Smooth muscle cell (in vitro differentiated cells): ENCODE measurements at regions not wholly inside any gene's neighbourhood (a gene's known extent, or its start where the extent isn't known, plus 50 kb on each side); places are given as distances from the start of the nearest gene placed in this dataset.

Experiments
- DNase-seq: peaks from one replicate; lab custom pipeline; 2025; ENCODE audit not compliant: unreplicated experiment; lab: John Stamatoyannopoulos, UW
- H2AFZ ChIP-seq: fragments of 200-600 bp; sonication (generic); 2 replicates; pipeline ENCODE4 v1.6.0; 2016; ENCODE audit warnings: antibody characterized with exemption, low read depth, mild to moderate bottlenecking
- H3F3A ChIP-seq: fragments of 200-600 bp; sonication (generic); 2 replicates; pipeline ENCODE4 v1.6.0; 2017; ENCODE audit warnings: antibody characterized with exemption, low read depth
- H3K27ac ChIP-seq: fragments of 200-600 bp; sonication (generic); 2 replicates; pipeline ENCODE4 v1.5.1; 2016; ENCODE audit warnings: low read depth, mild to moderate bottlenecking
- H3K27me3 ChIP-seq: fragments of 200-600 bp; sonication (generic); 2 replicates; pipeline ENCODE4 v1.6.1; 2016; ENCODE audit warnings: low read depth, mild to moderate bottlenecking
- H3K36me3 ChIP-seq: fragments of 200-600 bp; sonication (generic); 2 replicates; pipeline ENCODE4 v1.5.1; 2016; ENCODE audit warnings: low read depth
- H3K4me1 ChIP-seq: fragments of 200-600 bp; sonication (generic); 2 replicates; pipeline ENCODE4 v1.5.1; 2016; ENCODE audit warnings: low read depth
- H3K4me2 ChIP-seq: fragments of 200-600 bp; sonication (generic); 2 replicates; pipeline ENCODE4 v1.6.0; 2016; ENCODE audit warnings: mild to moderate bottlenecking
- H3K4me3 ChIP-seq: fragments of 200-600 bp; sonication (generic); 2 replicates; pipeline ENCODE4 v1.5.1; 2016; ENCODE audit warnings: mild to moderate bottlenecking
- H3K79me2 ChIP-seq: fragments of 200-600 bp; sonication (generic); 2 replicates; pipeline ENCODE4 v1.6.0; 2016; ENCODE audit warnings: low read depth, mild to moderate bottlenecking
- H3K9ac ChIP-seq: fragments of 200-600 bp; sonication (generic); 2 replicates; pipeline ENCODE4 v1.6.0; 2016; ENCODE audit warnings: low read depth
- H3K9me3 ChIP-seq: fragments of 200-600 bp; sonication (generic); replicated peaks from 2 replicates; pipeline ENCODE4 v1.5.1; 2016; ENCODE audit warnings: low read depth
- H4K20me1 ChIP-seq: fragments of 200-600 bp; sonication (generic); 2 replicates; pipeline ENCODE4 v1.6.0; 2016; ENCODE audit warnings: low read depth
- whole genome bisulfite sequencing: methylation state at CpG from one replicate; pipeline ENCODE4 v1.1.7; 2016; ENCODE audit warnings: low lambda C conversion rate; 5-methylcytosine and 5-hydroxymethylcytosine counted together
- TF ChIP-seq, protein P1 (sequence below): fragments of 200-600 bp; sonication (generic); IDR thresholded peaks from 2 replicates; pipeline ENCODE4 v1.5.1; 2017; ENCODE audit warnings: borderline replicate concordance, mild to moderate bottlenecking, antibody characterized with exemption; ENCODE audit not compliant: insufficient read depth, poor library complexity, severe bottlenecking

DNA sequence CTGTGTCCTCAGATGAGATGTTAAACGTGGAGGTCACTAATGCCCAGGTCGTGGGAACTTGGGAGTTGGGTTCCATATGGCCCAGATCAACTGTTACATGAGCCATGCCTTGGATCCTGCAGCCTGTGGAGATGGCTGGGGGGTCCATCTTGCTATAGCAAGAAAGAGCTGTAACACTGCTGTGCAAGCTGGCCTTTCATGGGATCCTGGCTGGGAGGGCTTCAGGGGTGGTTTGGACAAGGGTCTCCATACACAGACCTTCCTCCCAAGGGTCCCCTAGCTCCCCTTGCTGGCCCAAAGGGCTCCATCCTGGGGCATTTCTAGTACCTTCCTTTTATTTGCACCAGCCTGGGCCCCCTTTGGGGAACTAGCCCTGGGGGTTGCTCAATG is 337.7 kb downstream of the DYSF start:
- no peak for DNase-seq
- Histone ChIP-seq H2AFZ (no peak overlapping the region), H3F3A (no peaks in the 10 kb centered on the region), H3K79me2 (no peaks in the 10 kb centered on the region), H3K4me1 (peaks cover 3% of the 10 kb centered on the region), H3K27ac (no peak overlapping the region), H3K9me3 (no peaks in the 10 kb centered on the region), H3K4me2 (no peak overlapping the region), H3K4me3 (no peak overlapping the region), H3K9ac (no peak overlapping the region), H3K36me3 (no peaks in the 10 kb centered on the region), H4K20me1 (no peaks in the 10 kb centered on the region), H3K27me3 (no peaks in the 10 kb centered on the region)
- 80% methylated on average over 2 of the region's 2 CpGs for whole genome bisulfite sequencing
- TF ChIP-seq, protein P1, sequence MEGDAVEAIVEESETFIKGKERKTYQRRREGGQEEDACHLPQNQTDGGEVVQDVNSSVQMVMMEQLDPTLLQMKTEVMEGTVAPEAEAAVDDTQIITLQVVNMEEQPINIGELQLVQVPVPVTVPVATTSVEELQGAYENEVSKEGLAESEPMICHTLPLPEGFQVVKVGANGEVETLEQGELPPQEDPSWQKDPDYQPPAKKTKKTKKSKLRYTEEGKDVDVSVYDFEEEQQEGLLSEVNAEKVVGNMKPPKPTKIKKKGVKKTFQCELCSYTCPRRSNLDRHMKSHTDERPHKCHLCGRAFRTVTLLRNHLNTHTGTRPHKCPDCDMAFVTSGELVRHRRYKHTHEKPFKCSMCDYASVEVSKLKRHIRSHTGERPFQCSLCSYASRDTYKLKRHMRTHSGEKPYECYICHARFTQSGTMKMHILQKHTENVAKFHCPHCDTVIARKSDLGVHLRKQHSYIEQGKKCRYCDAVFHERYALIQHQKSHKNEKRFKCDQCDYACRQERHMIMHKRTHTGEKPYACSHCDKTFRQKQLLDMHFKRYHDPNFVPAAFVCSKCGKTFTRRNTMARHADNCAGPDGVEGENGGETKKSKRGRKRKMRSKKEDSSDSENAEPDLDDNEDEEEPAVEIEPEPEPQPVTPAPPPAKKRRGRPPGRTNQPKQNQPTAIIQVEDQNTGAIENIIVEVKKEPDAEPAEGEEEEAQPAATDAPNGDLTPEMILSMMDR: no peak

- Histone ChIP-seq H3K9me3 (no peaks in the 10 kb centered on the region), H2AFZ (no peak overlapping the region), H3K4me2 (no peak overlapping the region), H3K4me1 (peaks cover 3% of the 10 kb centered on the region), H3F3A (no peaks in the 10 kb centered on the region), H3K27ac (no peak overlapping the region), H4K20me1 (no peaks in the 10 kb centered on the region), H3K27me3 (no peaks in the 10 kb centered on the region), H3K36me3 (no peaks in the 10 kb centered on the region), H3K9ac (no peak overlapping the region), H3K79me2 (no peaks in the 10 kb centered on the region), H3K4me3 (no peak overlapping the region)
- TF ChIP-seq, protein P1: no peak
- WGBS: 74% methylated on average over 10 of the region's 11 CpGs
- DNase-seq: no peak
Measured at GRCh38 chr2:71790226-71791060, 337.1 kb downstream of the DYSF start.

GRCh38 chr2:71789556-71790204 is 336.3 kb downstream of the DYSF start:
- H3K9ac ChIP-seq: no peak overlapping the region
- H3F3A ChIP-seq: no peaks in the 10 kb centered on the region
- no peak overlapping the region for H3K4me2 ChIP-seq
- no peaks in the 10 kb centered on the region for H3K79me2 ChIP-seq
- whole genome bisulfite sequencing: 94% methylated on average over 14 of the region's 14 CpGs
- H4K20me1 ChIP-seq: no peaks in the 10 kb centered on the region
- H3K4me3 ChIP-seq: no peak overlapping the region
- H3K9me3 ChIP-seq: no peaks in the 10 kb centered on the region
- no peak for DNase-seq
- H3K36me3 ChIP-seq: no peaks in the 10 kb centered on the region
- H3K4me1 ChIP-seq: peaks cover 3% of the 10 kb centered on the region
- H3K27ac ChIP-seq: no peak overlapping the region
- H3K27me3 ChIP-seq: no peaks in the 10 kb centered on the region
- TF ChIP-seq, protein P1: no peak
- H2AFZ ChIP-seq: no peak overlapping the region
